GM04503 (cell line): ENCODE measurements at regions not wholly inside any gene's neighbourhood (a gene's known extent, or its start where the extent isn't known, plus 50 kb on each side); places are given as distances from the start of the nearest gene placed in this dataset.

Experiments used
- DNase-seq: peaks from one replicate; pipeline ENCODE4 v3.0.0-alpha.2; 2012; ENCODE audit warnings: low read depth

DNA sequence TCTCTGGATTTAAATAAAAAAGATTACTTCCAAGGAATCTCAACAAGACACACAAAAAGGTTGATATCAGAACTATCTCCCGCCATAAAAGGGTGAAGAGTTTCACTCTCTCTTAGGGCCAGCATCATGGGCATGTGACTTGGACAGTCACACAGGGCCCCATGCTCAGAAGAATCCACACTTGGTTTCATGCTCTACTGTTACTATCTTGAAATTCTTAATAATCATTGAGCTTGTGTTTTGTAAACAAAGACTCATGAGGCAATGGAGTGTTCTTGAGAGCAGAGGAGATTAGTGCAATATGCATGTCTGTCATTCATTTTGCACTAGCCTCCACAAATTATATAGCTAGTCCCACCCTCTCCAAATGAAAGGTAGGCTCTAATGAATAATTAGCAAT is 58.4 kb downstream of the HMHB1 start:
- DNase-seq = no peak

DNA sequence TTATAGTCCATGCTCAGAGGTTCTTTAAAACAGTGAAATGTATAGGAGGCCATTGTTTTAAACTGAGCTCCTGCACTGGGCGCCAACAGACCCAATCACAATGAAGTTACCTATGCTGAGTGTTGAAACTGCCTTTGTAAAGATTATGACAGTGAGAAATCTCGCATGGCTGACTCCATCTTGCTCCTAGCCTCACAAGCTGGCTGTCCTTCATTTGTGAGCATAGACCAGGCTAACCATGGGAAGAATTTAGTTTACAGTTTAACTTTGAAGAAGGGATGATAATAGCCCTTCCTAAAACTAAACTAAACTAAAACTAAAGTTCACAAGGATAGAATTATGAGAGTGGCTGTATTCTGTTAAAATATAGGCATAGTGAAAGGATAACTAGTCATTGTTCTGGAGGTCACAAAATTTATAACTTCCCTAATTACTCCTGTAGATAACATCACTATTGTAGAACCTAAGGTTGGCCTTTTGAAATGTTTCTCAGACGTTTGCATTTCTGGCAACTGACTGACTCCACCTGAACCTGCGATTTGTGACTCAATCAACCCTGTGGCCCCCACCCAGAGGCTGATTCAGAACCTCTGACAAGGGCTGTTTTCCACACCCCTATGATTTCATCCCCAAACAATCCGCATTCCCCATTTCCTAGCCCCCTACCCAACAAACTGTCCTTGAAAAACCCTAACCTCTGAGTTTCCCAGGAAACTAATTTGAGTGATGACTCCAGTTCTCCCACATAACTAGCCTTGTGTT is 59.1 kb downstream of the HMHB1 start:
- no peak for DNase-seq

DNA sequence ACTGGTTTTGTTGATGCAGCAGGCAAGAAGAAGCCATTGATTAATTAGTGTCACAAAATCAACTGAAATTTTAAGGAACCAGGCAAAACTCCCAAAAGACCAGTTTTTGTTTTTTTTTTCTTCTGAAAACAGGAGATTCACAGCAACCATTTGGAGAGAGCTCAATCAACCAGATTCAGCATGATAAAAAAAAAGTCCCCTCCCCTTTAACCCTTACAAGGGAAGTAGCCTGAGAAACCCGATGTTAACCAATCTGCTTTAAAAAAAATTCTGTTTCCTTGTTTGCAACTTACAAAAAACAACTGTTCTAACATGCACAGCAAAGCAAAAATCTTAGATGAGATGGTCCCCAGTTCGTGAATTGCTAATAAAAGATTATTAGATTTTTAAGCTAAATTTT is 59.7 kb downstream of the HMHB1 start:
- DNase-seq = no peak

DNA sequence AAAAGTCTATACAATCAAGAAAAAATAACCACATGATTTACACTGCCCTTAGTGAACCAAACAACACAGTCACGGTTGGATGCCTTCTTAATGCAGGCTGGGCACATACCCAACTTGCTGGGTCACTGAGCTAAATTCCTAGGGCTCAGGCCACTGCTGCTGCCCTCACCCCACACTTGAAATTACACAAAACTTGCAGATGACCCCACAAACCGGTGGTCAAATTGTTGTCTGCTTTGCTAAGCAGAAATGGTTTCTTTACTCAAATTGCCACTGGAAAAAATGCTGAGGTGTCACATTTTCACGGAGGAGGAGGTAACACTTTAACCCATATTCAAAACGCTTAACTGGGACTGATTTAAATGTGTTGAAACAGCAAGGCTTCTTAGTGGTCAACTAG is 62.4 kb downstream of the HMHB1 start:
- no peak for DNase-seq

DNA sequence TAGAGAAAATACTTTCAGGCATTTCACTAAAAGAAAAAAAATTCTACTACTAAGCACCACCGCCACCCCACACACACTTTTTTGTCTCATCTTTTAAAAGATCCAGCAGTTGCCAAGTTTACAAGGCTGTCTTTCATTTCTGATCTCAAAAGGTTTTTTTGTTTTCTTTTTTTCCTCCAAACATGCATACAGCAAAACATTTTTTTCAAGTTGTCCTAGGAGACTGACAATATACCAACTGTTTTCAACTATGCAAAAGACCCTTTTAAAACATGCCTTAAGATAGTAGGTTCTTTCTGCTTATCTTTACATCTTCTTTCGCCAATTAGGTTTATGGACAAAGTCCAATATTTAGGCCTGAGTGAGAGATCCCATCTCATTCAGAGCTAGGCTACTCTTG is 65.2 kb downstream of the HMHB1 start:
- no peak for DNase-seq

DNA sequence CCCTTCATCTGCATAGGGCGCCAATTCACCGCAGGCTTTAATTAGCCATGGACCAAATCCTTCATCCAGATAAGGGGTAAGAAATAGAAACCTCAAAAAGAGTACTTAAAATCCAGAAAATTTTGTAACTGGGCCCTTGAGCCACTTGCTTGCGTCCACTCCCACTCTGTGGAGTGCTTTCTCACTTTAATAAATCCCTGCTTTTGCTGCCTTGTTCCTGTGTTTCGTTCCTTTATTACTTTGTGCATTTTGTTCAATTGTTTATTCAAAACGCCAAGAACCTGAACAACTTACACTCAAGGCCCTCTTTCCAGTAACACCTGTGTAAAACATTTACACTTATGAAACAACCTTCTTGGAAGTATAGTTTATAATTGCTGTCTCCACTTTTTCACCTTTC is 66.5 kb downstream of the HMHB1 start:
- DNase-seq = no peak

DNA sequence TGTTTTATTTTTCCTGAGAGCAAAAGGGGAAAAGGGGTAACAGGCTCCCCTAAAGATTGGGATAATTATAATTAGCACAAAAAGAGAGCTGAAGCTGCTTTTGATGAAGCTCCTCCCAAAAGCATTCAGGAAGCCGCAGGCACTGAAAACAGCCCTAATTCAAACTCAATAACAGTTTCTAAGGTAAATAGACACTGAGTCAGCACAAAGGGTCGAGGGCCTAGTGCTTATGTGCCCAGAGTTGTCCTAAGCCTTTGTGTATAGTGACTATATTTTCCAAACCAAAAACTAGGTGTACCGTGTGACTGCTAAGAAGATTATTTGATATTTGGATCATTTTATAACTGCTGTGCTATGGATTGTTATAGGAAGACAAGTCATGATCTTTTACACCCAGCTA is 67.7 kb downstream of the HMHB1 start:
- DNase-seq = no peak

DNA sequence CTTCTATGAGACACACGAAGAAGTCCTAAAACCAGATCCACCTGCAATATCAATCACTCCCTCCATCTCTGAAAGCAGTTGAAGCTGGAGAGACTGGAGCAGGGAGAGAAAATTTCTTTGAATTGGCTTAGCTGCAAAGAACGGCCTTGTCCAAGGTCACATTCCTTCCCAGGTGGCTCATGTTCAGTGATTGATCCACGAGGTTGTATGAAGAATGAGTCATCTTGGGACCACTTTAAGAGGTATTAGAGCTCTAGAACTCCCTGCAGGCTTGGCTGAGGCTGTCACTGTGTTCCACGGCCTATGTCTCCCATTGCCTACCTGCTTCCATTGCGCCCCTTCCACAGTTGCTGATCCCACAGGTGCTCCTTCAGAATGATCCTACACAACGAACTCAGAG is 68.2 kb downstream of the HMHB1 start:
- DNase-seq = no peak

DNA sequence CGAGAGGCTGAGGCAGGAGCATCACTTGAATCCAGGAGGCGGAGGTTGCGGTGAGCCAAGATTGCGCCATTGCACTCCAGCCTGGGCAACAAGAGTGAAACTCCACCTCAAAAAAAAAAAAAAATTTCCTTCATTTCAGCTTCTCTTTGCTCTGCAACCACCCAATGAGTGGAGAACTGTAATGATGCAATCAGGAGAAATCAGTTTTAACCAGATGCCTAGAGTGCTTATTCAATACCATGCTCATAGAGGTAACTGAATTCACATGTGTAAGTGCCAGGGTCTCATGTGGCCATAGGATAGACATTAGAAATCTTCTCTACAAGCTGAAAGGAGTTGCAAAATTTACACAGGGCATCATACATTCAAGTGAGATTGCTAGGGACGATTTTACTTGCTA is 70.6 kb downstream of the HMHB1 start:
- no peak for DNase-seq

DNA sequence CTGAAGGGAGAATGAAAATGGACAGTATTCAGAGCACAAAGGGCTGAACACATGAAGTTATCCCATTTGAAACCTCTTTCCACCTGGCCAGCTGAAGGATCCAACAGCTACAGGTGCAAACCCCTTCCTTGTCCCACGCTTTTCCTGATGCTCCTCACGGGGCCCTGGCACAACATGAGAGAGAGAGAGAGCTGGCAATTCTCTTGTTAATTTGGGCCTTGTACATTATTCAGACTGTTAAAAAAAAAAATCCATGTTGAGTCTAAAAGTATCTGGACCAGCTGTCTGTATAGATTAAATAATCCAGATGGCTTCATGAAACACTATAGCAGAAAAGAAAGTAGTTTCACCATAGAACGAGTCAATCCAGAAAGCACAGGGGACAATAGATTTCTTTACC is 74.1 kb downstream of the HMHB1 start:
- DNase-seq = no peak

DNA sequence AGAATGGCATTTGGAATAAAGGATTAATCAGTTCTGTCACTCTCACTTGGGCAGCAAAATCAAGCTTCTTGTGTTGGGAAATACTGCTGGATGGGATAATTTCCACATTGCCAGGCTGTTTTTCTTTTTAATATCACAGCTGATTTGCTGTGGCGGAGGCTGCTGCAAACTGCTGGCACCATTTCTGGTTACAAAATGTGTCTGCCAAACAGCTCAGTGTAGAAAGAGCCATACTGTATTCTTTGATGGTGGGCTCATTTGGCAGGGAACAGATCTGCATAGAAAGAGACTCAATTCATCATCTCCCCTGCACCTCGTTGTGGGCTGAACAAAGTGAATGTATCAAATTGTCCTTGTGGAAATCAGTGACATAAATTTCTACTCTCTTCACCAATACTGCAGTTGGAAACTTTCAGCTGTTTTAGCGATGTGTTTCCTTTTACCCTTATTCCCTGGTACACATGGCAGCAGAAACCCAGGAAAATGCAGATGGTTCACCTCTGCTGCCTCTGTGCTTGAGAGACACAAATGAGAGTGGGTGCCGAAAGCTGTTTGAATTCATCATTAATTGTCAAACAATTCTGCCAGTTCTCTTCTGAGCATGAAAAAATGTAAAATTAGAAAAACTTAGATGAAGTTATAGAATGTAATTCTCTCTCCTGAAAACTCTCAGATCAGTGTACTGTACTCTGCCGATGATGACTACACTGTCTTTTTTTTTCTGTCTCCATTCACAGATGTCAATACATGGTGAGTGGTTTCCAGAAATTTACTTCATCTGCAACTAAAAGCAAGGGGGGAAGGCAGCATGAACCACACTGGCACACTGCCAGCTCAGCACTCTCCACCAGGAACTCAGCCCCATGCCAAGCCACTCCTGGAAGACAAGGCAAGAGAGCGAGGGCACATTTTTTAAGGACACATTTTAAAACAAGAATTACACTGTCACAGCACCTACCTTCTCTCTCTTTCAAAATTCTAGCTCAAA is 75.0 kb downstream of the HMHB1 start:
- no peak for DNase-seq

DNA sequence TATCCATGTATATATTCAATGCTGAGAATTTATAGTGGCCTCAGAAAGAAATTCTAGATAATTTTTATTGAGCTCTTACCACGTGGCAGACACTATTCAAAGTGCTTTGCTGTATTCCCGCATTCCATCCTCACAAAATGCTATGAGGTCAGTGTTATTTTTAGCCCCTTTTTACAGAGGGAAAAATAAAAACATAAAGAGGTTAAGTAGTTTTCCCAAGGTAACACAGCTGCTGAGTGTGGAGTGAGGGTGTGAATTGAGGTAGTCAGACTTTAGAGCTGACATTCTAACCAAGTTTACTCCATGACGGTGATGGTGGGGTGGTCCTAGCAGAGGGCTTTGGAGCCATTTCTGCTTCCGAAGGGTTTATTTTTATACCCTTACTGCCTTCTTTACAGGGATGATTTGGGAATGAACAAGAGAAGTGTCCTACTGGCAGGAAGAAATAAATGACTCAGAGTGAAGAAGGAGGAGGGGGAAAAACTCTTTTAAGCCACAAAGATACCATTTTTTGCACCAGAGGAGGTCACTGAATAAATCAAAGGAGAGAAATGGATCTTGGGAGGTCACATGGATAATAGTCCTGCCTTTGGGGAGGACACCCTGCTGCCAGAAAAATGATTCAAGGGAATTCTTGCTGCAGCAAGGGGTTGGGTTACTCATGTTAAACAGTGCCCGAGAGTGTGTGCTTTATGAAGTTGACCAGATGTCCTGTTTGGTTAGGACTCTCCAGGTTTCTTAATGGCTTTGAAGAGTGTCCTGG is 76.1 kb downstream of the HMHB1 start:
- DNase-seq = peak; percentile 93

DNA sequence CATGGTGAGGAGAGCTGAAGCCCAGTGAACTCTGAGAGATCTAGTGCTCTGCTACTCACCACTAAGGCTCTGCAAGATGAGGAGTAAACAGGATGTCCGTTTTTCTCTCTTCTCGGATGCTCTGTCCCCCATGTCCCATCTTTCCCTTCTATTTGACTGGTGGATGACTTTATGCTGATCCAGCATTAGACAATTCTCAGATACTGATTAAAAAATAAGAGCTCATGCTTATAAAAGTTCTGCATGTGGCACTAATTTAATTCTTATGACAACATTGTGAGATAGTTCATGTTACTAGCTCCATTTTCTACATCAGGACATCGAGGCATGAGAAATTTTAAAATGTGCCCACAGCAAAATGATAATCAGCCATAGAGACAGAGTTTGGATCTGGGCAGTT is 77.0 kb downstream of the HMHB1 start:
- DNase-seq = no peak

DNA sequence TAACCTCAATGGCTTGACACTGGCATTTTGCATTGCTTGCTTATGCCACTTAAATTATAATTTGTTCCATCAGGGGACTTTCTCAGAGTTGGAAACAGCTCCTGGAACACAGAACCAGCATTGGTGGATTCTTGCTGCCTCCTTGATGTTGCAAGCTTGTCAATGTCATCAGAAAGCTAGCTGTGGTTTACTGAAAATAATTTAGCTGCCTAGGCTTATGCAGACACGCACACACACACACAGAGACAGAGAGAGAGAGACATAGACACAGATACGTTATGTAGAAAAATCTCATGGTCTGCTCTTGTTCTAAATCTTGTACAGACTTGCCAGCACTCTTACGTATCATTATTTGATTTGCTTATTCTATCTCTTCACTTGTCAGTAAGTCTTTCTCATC is 78.0 kb downstream of the HMHB1 start:
- peak; percentile 96 for DNase-seq

DNA sequence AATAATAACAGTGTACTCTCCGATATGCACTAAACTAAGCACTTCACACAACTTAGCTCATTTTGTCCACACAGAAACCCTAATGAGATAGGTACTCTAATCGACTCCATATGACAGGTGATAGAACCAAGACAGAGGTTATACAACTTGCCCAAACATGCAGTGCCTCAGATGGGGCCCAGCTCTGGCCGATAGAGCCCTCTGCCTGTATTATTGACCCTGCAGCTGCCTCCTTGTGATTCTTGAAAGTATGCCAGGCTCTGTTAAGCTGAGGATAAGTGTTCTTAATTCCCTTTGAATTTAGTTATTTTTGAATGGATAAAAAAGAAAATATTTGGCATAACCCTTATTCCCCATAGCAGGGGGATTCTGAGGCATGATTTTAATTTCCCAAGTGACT is 78.5 kb downstream of the HMHB1 start:
- no peak for DNase-seq

DNA sequence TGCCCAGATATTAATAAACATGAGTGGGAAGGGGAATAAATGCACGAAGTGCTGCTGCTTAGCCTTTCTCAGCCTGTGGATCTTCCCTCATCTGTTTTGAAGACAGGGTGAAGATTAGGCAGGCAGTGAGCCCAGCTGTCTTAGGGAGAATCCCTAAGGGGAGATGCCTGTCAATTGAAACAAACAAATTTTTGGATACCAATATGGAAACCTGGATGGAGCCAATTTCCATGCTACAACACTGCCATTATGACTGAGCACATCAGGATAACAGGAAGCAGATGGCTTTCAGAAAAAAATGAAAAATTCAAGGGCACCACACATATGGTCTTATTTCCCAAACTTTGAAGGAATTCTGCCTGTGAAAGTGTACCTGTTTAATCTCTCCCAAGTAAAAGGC is 80.3 kb downstream of the HMHB1 start:
- no peak for DNase-seq

DNA sequence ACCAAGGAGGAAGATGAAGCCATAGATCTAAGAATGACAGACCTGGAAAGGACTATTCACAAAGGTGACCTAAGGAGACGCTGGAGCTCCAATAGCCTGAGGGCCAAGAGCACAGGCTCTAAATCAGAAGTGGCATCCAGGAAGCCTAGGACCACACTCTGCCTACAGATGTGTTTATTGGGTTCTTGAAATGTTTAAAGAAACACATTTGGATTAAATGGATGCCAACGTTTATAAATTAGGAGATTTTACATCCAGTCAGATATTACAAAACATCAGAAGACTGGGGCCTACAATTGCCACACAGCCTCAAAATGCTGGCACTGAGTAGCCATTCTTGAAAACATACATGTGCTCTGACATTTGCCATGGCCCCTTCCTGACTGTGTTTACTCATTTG is 80.9 kb downstream of the HMHB1 start:
- DNase-seq = no peak

DNA sequence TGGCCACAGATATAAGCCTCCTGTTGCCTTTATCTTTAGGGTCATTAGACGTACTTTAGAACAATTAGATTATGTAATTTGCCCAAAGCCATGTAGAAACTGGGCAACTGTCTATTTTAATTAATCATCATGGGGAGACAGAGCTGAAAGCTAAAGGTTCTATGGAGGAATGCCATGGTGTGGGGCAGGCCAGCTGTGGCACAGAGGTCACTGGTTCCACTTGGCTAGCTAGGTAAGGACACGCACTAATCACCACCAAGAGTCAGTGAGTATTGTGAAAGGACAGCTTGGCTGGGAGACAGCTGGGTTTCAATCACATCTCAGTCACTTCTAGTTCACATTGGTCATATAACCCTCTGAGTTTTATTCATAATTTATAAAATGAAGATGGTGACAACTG is 81.7 kb downstream of the HMHB1 start:
- DNase-seq = no peak

DNA sequence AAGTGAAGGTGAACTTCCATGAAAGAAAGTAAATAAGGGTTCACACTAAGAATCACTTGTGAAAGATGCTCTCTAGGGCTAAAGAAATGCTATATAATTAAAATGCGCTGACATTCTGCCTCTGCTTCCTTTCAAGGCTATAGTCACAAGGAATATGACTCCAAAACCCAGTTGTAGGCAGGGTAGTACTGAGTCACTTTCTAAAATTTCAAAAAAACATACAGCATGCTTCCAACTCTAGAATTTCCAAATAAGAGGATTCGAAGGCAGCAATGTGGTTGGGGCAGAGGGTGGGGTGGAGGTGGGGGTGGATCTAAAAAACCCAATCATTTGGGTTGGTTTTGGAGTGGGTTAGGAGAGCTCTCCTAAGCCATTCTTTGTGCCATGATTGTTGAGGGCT is 84.6 kb downstream of the HMHB1 start:
- DNase-seq = no peak

DNA sequence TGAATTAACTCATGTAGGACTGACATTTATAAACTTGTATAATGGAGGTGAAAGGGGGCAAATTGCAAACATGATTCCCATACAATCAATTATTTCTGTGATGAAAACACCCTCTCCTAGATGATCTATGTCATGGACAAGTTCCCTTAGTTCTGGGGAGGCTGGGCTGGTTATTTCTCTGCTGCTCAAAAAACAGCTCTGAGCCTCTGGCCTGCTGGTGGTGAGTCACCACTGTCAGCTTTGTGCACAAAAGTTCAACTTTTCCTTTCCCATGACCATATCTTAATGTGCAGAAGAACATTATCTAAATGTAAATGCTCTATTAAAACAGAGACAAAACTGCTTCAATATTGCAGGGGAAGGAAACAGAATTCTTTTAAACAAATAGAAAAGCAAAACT is 85.0 kb downstream of the HMHB1 start:
- no peak for DNase-seq

DNA sequence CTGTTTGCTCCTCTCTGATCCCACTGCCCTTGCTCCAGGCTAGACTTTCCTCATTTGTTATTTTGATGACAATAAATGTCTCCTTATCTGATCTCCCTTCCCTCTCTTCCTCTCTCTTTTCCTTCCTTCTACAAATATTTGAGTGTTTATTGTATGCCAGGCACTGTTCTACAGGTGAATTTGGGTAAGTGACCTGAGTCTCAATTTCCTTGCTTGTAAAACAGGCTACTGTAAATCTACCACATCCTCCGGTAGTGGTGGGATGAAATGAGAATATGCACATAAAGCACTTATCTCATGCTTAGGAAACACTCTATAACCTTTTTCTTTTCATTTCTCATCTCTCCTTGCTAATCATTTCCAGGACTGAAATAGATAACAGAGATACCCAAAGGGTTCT is 86.4 kb downstream of the HMHB1 start:
- DNase-seq = no peak

DNA sequence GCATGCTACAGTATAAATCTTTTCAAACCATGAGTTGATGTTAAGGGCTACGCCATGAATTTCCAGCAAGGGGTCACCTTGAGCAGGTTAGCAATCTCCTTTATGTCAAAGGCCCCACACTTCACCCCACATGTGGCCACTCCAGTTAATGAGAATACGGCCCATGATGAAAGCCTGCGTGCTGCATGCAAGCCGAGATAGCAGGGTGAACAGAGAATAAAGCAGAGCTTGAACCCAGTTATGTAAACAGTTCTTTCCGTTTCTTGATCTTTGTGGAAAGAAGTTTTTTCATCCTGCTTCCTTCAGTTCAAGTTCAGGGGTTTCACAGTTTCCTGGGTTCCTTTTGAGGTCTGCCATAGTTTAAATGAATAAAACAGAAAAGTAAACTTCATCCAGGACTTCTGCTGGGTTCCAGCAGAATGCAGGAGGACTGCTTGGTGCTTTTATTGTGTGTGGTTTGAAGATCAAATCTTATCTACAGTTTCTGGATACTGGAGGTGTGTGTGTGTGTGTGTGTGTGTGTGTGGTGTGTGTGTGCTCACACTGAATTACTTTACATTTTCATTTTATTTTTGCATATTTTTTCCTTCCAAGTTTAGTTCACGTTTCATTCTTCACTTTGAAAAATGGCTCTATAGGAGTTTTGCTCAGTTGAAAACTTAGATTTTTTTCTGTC is 87.1 kb downstream of the HMHB1 start:
- DNase-seq = no peak
